ENCODE measurements at regions not wholly inside any gene's neighbourhood (a gene's known extent, or its start where the extent isn't known, plus 50 kb on each side); places are given as distances from the start of the nearest gene placed in this dataset.
"Not testable (repeated sequence)": the region's sequence is repeated elsewhere in the genome, so short reads cannot be mapped to it uniquely, and the experiment has no call there.

DNA sequence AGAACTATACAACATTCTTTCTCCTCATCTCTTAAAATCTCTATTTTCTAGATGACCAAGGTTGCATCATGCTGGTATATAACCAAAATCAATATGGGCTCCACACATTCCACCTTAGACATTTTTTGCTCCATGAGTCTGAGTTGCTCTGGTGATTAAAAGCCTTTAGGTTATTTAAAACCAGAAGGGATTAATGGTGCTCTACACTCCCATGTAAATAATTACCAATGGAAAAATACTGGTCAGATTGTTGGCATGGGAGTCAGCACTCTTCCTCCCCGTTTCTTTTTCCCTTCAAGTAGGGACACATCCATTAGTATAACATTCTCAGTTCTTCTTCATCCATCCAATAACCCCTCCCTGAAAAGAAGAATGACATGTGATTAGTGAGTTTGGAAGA is 747.7 kb downstream of the PCDH17 start:
- no peak overlapping the region for H3K27ac ChIP-seq (ENCODE audit: low read depth in 1 of 2, low read length in 2 of 2)
- H3K4me1 ChIP-seq (ENCODE audit: control insufficient read depth in 4 of 4, insufficient read depth in 4 of 4, low read length in 3 of 4) = peaks cover 0 to 4% (median 0%) of the 10 kb centered on the region in 4 donors
- H3K9me3 ChIP-seq (ENCODE audit: control insufficient read depth in 4 of 4, low read length in 3 of 4) = no peaks in the 10 kb centered on the region
- TF ChIP-seq ATF3 (IDR thresholded peaks at IDR 0.05) (no peak), MAX (IDR thresholded peaks at IDR 0.05) (no peak), SP1 (IDR thresholded peaks at IDR 0.05) (no peak), YY1 (IDR thresholded peaks at IDR 0.05) (no peak), ZBTB33 (IDR thresholded peaks at IDR 0.05) (no peak), EGR1 (IDR thresholded peaks at IDR 0.05; ENCODE audit: low read depth in 2 of 2) (no peak), FOXA1 (IDR thresholded peaks at IDR 0.05) (no peak), RXRA (IDR thresholded peaks at IDR 0.05) (no peak), HNF4G (IDR thresholded peaks at IDR 0.05) (no peak), GABPA (IDR thresholded peaks at IDR 0.05 in 1 of 2, conservative IDR thresholded peaks at IDR 0.05 in 1 of 2) (no peak), RAD21 (IDR thresholded peaks at IDR 0.05) (no peak), NR2F2 (IDR thresholded peaks at IDR 0.05) (no peak), REST (IDR thresholded peaks at IDR 0.05) (no peak), JUND (IDR thresholded peaks at IDR 0.05) (no peak)
- TF ChIP-seq, protein P1, sequence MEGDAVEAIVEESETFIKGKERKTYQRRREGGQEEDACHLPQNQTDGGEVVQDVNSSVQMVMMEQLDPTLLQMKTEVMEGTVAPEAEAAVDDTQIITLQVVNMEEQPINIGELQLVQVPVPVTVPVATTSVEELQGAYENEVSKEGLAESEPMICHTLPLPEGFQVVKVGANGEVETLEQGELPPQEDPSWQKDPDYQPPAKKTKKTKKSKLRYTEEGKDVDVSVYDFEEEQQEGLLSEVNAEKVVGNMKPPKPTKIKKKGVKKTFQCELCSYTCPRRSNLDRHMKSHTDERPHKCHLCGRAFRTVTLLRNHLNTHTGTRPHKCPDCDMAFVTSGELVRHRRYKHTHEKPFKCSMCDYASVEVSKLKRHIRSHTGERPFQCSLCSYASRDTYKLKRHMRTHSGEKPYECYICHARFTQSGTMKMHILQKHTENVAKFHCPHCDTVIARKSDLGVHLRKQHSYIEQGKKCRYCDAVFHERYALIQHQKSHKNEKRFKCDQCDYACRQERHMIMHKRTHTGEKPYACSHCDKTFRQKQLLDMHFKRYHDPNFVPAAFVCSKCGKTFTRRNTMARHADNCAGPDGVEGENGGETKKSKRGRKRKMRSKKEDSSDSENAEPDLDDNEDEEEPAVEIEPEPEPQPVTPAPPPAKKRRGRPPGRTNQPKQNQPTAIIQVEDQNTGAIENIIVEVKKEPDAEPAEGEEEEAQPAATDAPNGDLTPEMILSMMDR (IDR thresholded peaks at IDR 0.05; ENCODE audit: low read depth, low read length, missing input control) = no peak
- no peak overlapping the region for H3K4me3 ChIP-seq (ENCODE audit: low read depth in 1 of 3, low read length in 3 of 3)
- H3K27me3 ChIP-seq (ENCODE audit: control insufficient read depth in 4 of 4, insufficient read depth in 4 of 4, low read length in 3 of 4) = no peaks in the 10 kb centered on the region
- no peaks in the 10 kb centered on the region for H3K36me3 ChIP-seq (ENCODE audit: control insufficient read depth in 4 of 4, insufficient read depth in 3 of 4, low read depth in 1 of 4, low read length in 3 of 4)
- H3K9ac ChIP-seq (ENCODE audit: low read depth in 1 of 2, low read length in 2 of 2) = no peak overlapping the region
- DNase-seq (ENCODE audit: low spot score) = no peak
- 76% methylated on average over 1 of the region's 1 CpG for WGBS

DNA sequence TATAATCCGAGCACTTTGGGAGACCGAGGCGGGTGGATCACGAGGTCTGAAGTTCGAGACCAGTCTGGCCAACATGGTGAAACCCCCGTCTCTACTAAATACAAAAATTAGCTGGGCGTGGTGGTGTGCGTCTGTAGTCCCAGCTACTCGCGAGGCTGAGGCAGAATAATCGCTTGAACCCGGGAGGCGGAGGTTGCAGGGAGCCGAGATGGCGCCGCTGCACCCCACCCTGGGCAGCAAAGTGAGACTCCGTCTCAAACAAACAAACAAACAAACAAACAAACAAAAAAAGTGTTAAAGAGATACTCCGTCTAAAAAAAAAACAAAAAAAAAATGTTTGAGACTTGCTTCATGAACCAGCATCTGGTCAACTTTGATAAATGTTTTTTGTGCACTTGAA is 753.8 kb downstream of the PCDH17 start:
- not testable (repeated sequence) for H3K27me3 ChIP-seq (ENCODE audit: control insufficient read depth in 4 of 4, insufficient read depth in 4 of 4, low read length in 3 of 4); H3K4me3 ChIP-seq (ENCODE audit: low read depth in 1 of 3, low read length in 3 of 3); DNase-seq (ENCODE audit: low spot score); H3K9ac ChIP-seq (ENCODE audit: low read depth in 1 of 2, low read length in 2 of 2); H3K36me3 ChIP-seq (ENCODE audit: control insufficient read depth in 4 of 4, insufficient read depth in 3 of 4, low read depth in 1 of 4, low read length in 3 of 4); H3K9me3 ChIP-seq (ENCODE audit: control insufficient read depth in 4 of 4, low read length in 3 of 4); H3K27ac ChIP-seq (ENCODE audit: low read depth in 1 of 2, low read length in 2 of 2); H3K4me1 ChIP-seq (ENCODE audit: control insufficient read depth in 4 of 4, insufficient read depth in 4 of 4, low read length in 3 of 4)
- WGBS = 93% methylated on average over 18 of the region's 18 CpGs
